GM20000 (cell line): ENCODE measurements at regions not wholly inside any gene's neighbourhood (a gene's known extent, or its start where the extent isn't known, plus 50 kb on each side); places are given as distances from the start of the nearest gene placed in this dataset.

Experiments
- DNase-seq: peaks from one replicate; pipeline ENCODE4 v3.0.0; 2012; ENCODE audit warnings: low spot score
- CTCF ChIP-seq: IDR thresholded peaks from 2 replicates; pipeline ENCODE4 v1.5.1; 2012; ENCODE audit warnings: mild to moderate bottlenecking, control low read depth; ENCODE audit errors: extremely low read depth, missing control alignments

GRCh38 chr5:96265487-96265886 is 167.6 kb downstream of the PCSK1 start:
- no peak for TF ChIP-seq CTCF
- no peak for DNase-seq

GRCh38 chr5:96264047-96264446 is 169.0 kb downstream of the PCSK1 start:
- no peak for TF ChIP-seq CTCF
- no peak for DNase-seq

GRCh38 chr5:96262105-96262504 is 170.9 kb downstream of the PCSK1 start:
- TF ChIP-seq CTCF = no peak
- DNase-seq = no peak

GRCh38 chr5:96260009-96260408 is 173.0 kb downstream of the PCSK1 start:
- no peak for DNase-seq
- no peak for TF ChIP-seq CTCF

GRCh38 chr5:96259151-96259772 is 173.8 kb downstream of the PCSK1 start:
- no peak for TF ChIP-seq CTCF
- DNase-seq = no peak

- TF ChIP-seq CTCF = no peak
These were observed 174.4 kb downstream of the PCSK1 start for GRCh38 chr5:96258692-96259091.

GRCh38 chr5:96257904-96258303 is 175.1 kb downstream of the PCSK1 start:
- DNase-seq = no peak
- TF ChIP-seq CTCF = no peak

More at GRCh38 chr5:96258692-96259091, 174.4 kb downstream of the PCSK1 start:
- DNase-seq = no peak
